Mesenchymal stem cell (in vitro differentiated cells and primary cell): ENCODE measurements at regions not wholly inside any gene's neighbourhood (a gene's known extent, or its start where the extent isn't known, plus 50 kb on each side); places are given as distances from the start of the nearest gene placed in this dataset.
"Not testable (repeated sequence)": the region's sequence is repeated elsewhere in the genome, so short reads cannot be mapped to it uniquely, and the experiment has no call there.

Experiments
- DNase-seq: peaks from one replicate; pipeline ENCODE4 v3.0.0-alpha.2; 2013
- H2AFZ ChIP-seq: one replicate; pipeline ENCODE4 v1.6.1; 2013; ENCODE audit warnings: low read depth, mild to moderate bottlenecking, control low read depth, inconsistent platforms, low read length, moderate library complexity
- H2AK5ac ChIP-seq: 2 replicates; pipeline ENCODE4 v1.6.1; 2013; ENCODE audit warnings: low read length, moderate library complexity, mild to moderate bottlenecking, inconsistent platforms; ENCODE audit not compliant: severe bottlenecking
- H2BK120ac ChIP-seq: one replicate; pipeline ENCODE4 v1.6.1; 2013; ENCODE audit warnings: low read depth, mild to moderate bottlenecking, inconsistent platforms, low read length, moderate library complexity
- H2BK12ac ChIP-seq, 2 experiments: one replicate each; pipeline ENCODE4 v1.6.1; 2013; ENCODE audit warnings: inconsistent platforms in 2 of 2, low read length in 2 of 2, mild to moderate bottlenecking in 2 of 2, moderate library complexity in 2 of 2, control low read depth in 1 of 2
- H2BK15ac ChIP-seq: one replicate; pipeline ENCODE4 v1.6.1; 2013; ENCODE audit warnings: mild to moderate bottlenecking, low read depth, inconsistent platforms; ENCODE audit not compliant: poor library complexity, severe bottlenecking
- H2BK5ac ChIP-seq: 2 replicates; pipeline ENCODE4 v1.6.1; 2013; ENCODE audit warnings: low read depth, mild to moderate bottlenecking, low read length, control low read depth, inconsistent platforms; ENCODE audit not compliant: poor library complexity, severe bottlenecking
- H3K14ac ChIP-seq, 2 experiments: one replicate each; pipeline ENCODE4 v1.6.1; 2013; ENCODE audit warnings: inconsistent platforms in 2 of 2, low read length in 2 of 2, control low read depth in 1 of 2, mild to moderate bottlenecking in 1 of 2, moderate library complexity in 1 of 2
- H3K18ac ChIP-seq, 2 experiments: one replicate each; pipeline ENCODE4 v1.6.1; 2013; ENCODE audit warnings: inconsistent platforms in 2 of 2, low read length in 2 of 2, control low read depth in 1 of 2, low read depth in 1 of 2, mild to moderate bottlenecking in 1 of 2
- H3K23ac ChIP-seq, 2 experiments: one replicate each; pipeline ENCODE4 v1.6.1; 2013; ENCODE audit warnings: inconsistent platforms in 2 of 2, low read length in 2 of 2, mild to moderate bottlenecking in 2 of 2, moderate library complexity in 2 of 2, control low read depth in 1 of 2
- H3K27ac ChIP-seq: 2 replicates; pipeline ENCODE4 v1.5.1; 2013; ENCODE audit warnings: mild to moderate bottlenecking, moderate library complexity, low read length, control low read depth, inconsistent platforms; ENCODE audit not compliant: poor library complexity, severe bottlenecking
- H3K27me3 ChIP-seq, 2 experiments: 2 replicates each; pipeline versions ENCODE4 v1.6.1 to v1.7.0; 2013; ENCODE audit warnings: low read length in 2 of 2, mild to moderate bottlenecking in 2 of 2, moderate library complexity in 2 of 2, control low read depth in 1 of 2, inconsistent platforms in 1 of 2; ENCODE audit not compliant: control insufficient read depth in 1 of 2, insufficient read depth in 1 of 2
- H3K36me3 ChIP-seq, 2 experiments: 2 replicates each; pipeline versions ENCODE4 v1.6.1 to v1.7.0; 2013; ENCODE audit warnings: low read length in 2 of 2, control low read depth in 1 of 2, inconsistent platforms in 1 of 2, low read depth in 1 of 2, mild to moderate bottlenecking in 1 of 2; ENCODE audit not compliant: insufficient read depth in 2 of 2, control insufficient read depth in 1 of 2
- H3K4ac ChIP-seq, 2 experiments: one replicate each; pipeline ENCODE4 v1.6.1; 2013; ENCODE audit warnings: inconsistent platforms in 2 of 2, low read length in 2 of 2, mild to moderate bottlenecking in 2 of 2, moderate library complexity in 2 of 2, control low read depth in 1 of 2, low read depth in 1 of 2
- H3K4me1 ChIP-seq: 2 replicates; pipeline ENCODE4 v1.6.1; 2013; ENCODE audit warnings: low read depth, low read length, control low read depth; ENCODE audit not compliant: control insufficient read depth, insufficient read depth
- H3K4me2 ChIP-seq: 2 replicates; pipeline ENCODE4 v1.6.1; 2013; ENCODE audit warnings: low read length, mild to moderate bottlenecking, inconsistent platforms; ENCODE audit not compliant: poor library complexity, severe bottlenecking
- H3K4me3 ChIP-seq, 2 experiments: 2 replicates each; pipeline versions ENCODE4 v1.5.1 to v1.7.0; 2013; ENCODE audit warnings: low read length in 2 of 2, mild to moderate bottlenecking in 2 of 2, control low read depth in 1 of 2, low read depth in 1 of 2; ENCODE audit not compliant: insufficient read depth in 1 of 2
- H3K79me1 ChIP-seq: replicated peaks from 2 replicates; pipeline ENCODE4 v1.6.1; 2013; ENCODE audit warnings: mild to moderate bottlenecking, control low read depth, low read length, inconsistent platforms; ENCODE audit not compliant: poor library complexity, severe bottlenecking
- H3K9ac ChIP-seq: 2 replicates; pipeline ENCODE4 v1.7.0; 2013; ENCODE audit warnings: mild to moderate bottlenecking, low read length, moderate library complexity
- H3K9me3 ChIP-seq: 2 replicates; pipeline ENCODE4 v1.7.0; 2013; ENCODE audit warnings: mild to moderate bottlenecking, low read length; ENCODE audit not compliant: control insufficient read depth
- H4K8ac ChIP-seq: one replicate; pipeline ENCODE4 v1.6.1; 2013; ENCODE audit warnings: inconsistent platforms, mild to moderate bottlenecking, low read length, moderate library complexity
- H4K91ac ChIP-seq: one replicate; pipeline ENCODE4 v1.6.1; 2013; ENCODE audit warnings: mild to moderate bottlenecking, low read length, inconsistent platforms
- WGBS: methylation state at CpG from one replicate; pipeline ENCODE4 v1.1.7; 2013; ENCODE audit warnings: mixed read lengths; 5-methylcytosine and 5-hydroxymethylcytosine counted together

- Histone ChIP-seq H2BK12ac (no peak overlapping the region), H3K4me1 (peaks cover 2% of the 10 kb centered on the region), H3K36me3 (no peaks in the 10 kb centered on the region), H2BK15ac (no peak overlapping the region), H3K23ac (no peak overlapping the region), H3K9ac (no peak overlapping the region), H3K9me3 (no peaks in the 10 kb centered on the region), H2BK5ac (no peak overlapping the region), H3K4me2 (no peak overlapping the region), H4K8ac (no peak overlapping the region), H2AFZ (no peak overlapping the region), H2BK120ac (no peak overlapping the region), H3K4me3 (no peak overlapping the region), H3K27me3 (no peaks in the 10 kb centered on the region), H3K18ac (no peak overlapping the region), H3K14ac (no peak overlapping the region), H3K4ac (no peak overlapping the region), H3K27ac (no peak overlapping the region), H3K79me1 (no peaks in the 10 kb centered on the region), H4K91ac (no peak overlapping the region), H2AK5ac (no peak overlapping the region)
- DNase-seq = no peak
- no CpG with 5 or more reads among the region's 2 CpGs for WGBS
These were observed 562.2 kb downstream of the HTR1A start for GRCh38 chr5:63400079-63400478.

DNA sequence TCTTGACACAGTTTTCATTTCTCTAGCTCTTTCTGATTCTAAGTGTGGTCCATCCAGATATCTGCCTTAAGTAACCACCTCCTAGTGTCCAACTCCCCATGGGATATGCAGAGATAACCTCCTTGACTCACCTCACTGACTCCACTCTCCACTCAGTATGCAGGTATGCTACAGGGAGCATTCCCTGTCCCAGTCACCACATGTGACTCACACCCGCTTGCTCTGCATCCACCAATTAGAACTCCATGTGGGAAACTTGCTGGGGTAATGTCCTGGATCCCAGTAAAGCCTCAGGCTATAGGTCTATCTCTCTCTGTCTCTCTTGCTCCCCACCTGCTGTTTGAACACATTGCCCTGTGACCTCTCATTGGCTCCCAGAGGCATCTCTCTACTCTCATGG is 563.9 kb downstream of the HTR1A start:
- Histone ChIP-seq H3K4me1 (peaks cover 2% of the 10 kb centered on the region), H3K4me2 (no peak overlapping the region), H3K36me3 (no peaks in the 10 kb centered on the region), H2BK12ac (no peak overlapping the region), H3K14ac (no peak overlapping the region), H3K9me3 (no peaks in the 10 kb centered on the region), H2BK120ac (no peak overlapping the region), H4K8ac (no peak overlapping the region), H3K18ac (no peak overlapping the region), H3K23ac (no peak overlapping the region), H3K9ac (no peak overlapping the region), H2BK15ac (no peak overlapping the region), H2BK5ac (no peak overlapping the region), H3K4ac (no peak overlapping the region), H2AK5ac (no peak overlapping the region), H2AFZ (no peak overlapping the region), H3K4me3 (no peak overlapping the region), H3K79me1 (no peaks in the 10 kb centered on the region), H4K91ac (no peak overlapping the region), H3K27ac (no peak overlapping the region), H3K27me3 (no peaks in the 10 kb centered on the region)
- 77% methylated on average over 1 of the region's 1 CpG for WGBS
- no peak for DNase-seq

- not testable (repeated sequence) for H3K27me3 ChIP-seq, H3K36me3 ChIP-seq, H3K14ac ChIP-seq, H2BK120ac ChIP-seq, H3K4me3 ChIP-seq, H2BK15ac ChIP-seq, H3K79me1 ChIP-seq, H3K4me1 ChIP-seq, H3K9ac ChIP-seq, H3K9me3 ChIP-seq, H2AK5ac ChIP-seq, H3K4me2 ChIP-seq, H2BK5ac ChIP-seq, H2BK12ac ChIP-seq, H3K4ac ChIP-seq, H4K8ac ChIP-seq, H4K91ac ChIP-seq, H2AFZ ChIP-seq, H3K27ac ChIP-seq, H3K23ac ChIP-seq, DNase-seq, H3K18ac ChIP-seq
- 78% methylated on average over 5 of the region's 5 CpGs for WGBS
These were observed 574.1 kb downstream of the HTR1A start for GRCh38 chr5:63388188-63388587.

DNA sequence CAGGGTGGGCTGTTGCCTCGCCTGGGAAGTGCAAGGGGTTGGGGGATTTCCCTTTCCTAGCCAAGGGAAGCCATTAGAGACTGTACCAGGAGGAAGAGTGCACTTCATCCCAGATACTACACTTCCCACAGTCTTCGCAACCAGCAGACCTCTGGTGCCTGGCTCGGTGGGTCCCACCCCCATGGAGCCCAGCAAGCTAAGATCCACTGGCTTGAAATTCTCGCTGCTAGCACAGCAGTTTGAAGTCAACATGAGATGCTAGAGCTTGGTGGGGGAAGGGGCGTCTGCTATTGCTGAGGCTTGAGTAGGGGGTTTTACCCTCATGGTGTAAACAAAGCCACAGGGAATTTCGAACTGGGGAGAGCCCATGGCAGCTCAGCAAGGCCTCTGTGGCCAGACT is 586.4 kb downstream of the HTR1A start:
- no peak for DNase-seq
- H3K27me3 ChIP-seq = no peaks in the 10 kb centered on the region
- H3K14ac ChIP-seq = no peak overlapping the region
- no peak overlapping the region for H3K4me2 ChIP-seq
- no peaks in the 10 kb centered on the region for H3K4me1 ChIP-seq
- no peaks in the 10 kb centered on the region for H3K9me3 ChIP-seq
- no peaks in the 10 kb centered on the region for H3K79me1 ChIP-seq
- H2BK12ac ChIP-seq = no peak overlapping the region
- no peak overlapping the region for H3K23ac ChIP-seq
- H3K9ac ChIP-seq = no peak overlapping the region
- no peak overlapping the region for H2BK15ac ChIP-seq
- no peaks in the 10 kb centered on the region for H3K36me3 ChIP-seq
- H4K8ac ChIP-seq = no peak overlapping the region
- H3K27ac ChIP-seq = no peak overlapping the region
- H3K18ac ChIP-seq = no peak overlapping the region
- H2AFZ ChIP-seq = no peak overlapping the region
- H2AK5ac ChIP-seq = no peak overlapping the region
- H3K4ac ChIP-seq = no peak overlapping the region
- 71% methylated on average over 5 of the region's 6 CpGs for WGBS
- H4K91ac ChIP-seq = no peak overlapping the region
- H3K4me3 ChIP-seq = no peak overlapping the region
- no peak overlapping the region for H2BK120ac ChIP-seq
- H2BK5ac ChIP-seq = no peak overlapping the region
